SK-N-SH (cell line): ENCODE measurements at regions not wholly inside any gene's neighbourhood (a gene's known extent, or its start where the extent isn't known, plus 50 kb on each side); places are given as distances from the start of the nearest gene placed in this dataset.

Source experiments
- CTCF ChIA-PET: fragments of 300-600, 350-600 bp; formaldehyde crosslinking; extraction: SDS; loops from one replicate; lab custom pipeline; 2021; lab: Yijun Ruan, JAX
- POLR2A ChIA-PET: fragments of 350-600 bp; sonication (Branson Sonifier 250); formaldehyde crosslinking; extraction: SDS; loops from one replicate; lab custom pipeline; 2020; ENCODE audit warnings: antibody characterized with exemption, inconsistent platforms; lab: Yijun Ruan, JAX
- DNase-seq: peaks from one replicate; pipeline ENCODE4 v3.0.0; 2012
- H2AFZ ChIP-seq: fragments of 200-600 bp; sonication (generic); 2 replicates; pipeline ENCODE4 v1.8.1; 2016; ENCODE audit warnings: antibody characterized with exemption, mild to moderate bottlenecking, low read depth
- H3F3A ChIP-seq: fragments of 200-600 bp; sonication (generic); replicated peaks from 2 replicates; pipeline ENCODE3; 2016; ENCODE audit warnings: antibody characterized with exemption, mild to moderate bottlenecking; ENCODE audit not compliant: insufficient read depth
- H3K27ac ChIP-seq, 2 experiments: fragments of 200-500 bp in 1 of 2; fragments of 200-600 bp in 1 of 2; sonication (Bioruptor generic) in 1 of 2; sonication (generic), shearing (Covaris generic) in 1 of 2; 2 replicates each; pipeline versions ENCODE4 v1.5.1 to v1.6.1; 2014 to 2016; ENCODE audit warnings: low read depth in 2 of 2, inconsistent platforms in 1 of 2, low read length in 1 of 2, mild to moderate bottlenecking in 1 of 2, mixed read lengths in 1 of 2
- H3K27me3 ChIP-seq: fragments of 200-600 bp; sonication (generic), shearing (Covaris generic); 2 replicates; pipeline ENCODE4 v1.6.1; 2016; ENCODE audit warnings: mixed run types; ENCODE audit not compliant: insufficient read depth
- H3K36me3 ChIP-seq, 2 experiments: fragments of 200-500 bp in 1 of 2; fragments of 200-600 bp in 1 of 2; sonication (Bioruptor generic) in 1 of 2; sonication (generic) in 1 of 2; replicated peaks in 1 of 2; 2 replicates each; pipeline versions ENCODE3 to v1.5.1; 2014 to 2016; ENCODE audit warnings: low read length in 1 of 2, mild to moderate bottlenecking in 1 of 2; ENCODE audit not compliant: insufficient read depth in 2 of 2, control insufficient read depth in 1 of 2
- H3K4me1 ChIP-seq, 2 experiments: fragments of 200-500 bp in 1 of 2; fragments of 200-600 bp in 1 of 2; sonication (Bioruptor generic) in 1 of 2; sonication (generic), shearing (Covaris generic) in 1 of 2; 2 replicates each; pipeline versions ENCODE4 v1.5.1 to v1.6.1; 2014 to 2016; ENCODE audit warnings: low read depth in 1 of 2, low read length in 1 of 2, mixed run types in 1 of 2; ENCODE audit not compliant: insufficient read depth in 2 of 2, control insufficient read depth in 1 of 2
- H3K4me2 ChIP-seq: fragments of 200-600 bp; sonication (generic), shearing (Covaris generic); 2 replicates; pipeline ENCODE4 v1.6.1; 2017; ENCODE audit warnings: mixed run types
- H3K4me3 ChIP-seq, 2 experiments: fragments of 200-500 bp in 1 of 2; fragments of 200-600 bp in 1 of 2; sonication (Bioruptor generic) in 1 of 2; sonication (generic), shearing (Covaris generic) in 1 of 2; 2 replicates each; pipeline versions ENCODE4 v1.5.1 to v1.8.1; 2014 to 2016; ENCODE audit warnings: low read depth in 2 of 2, inconsistent platforms in 1 of 2, low read length in 1 of 2, mild to moderate bottlenecking in 1 of 2, mixed read lengths in 1 of 2, moderate library complexity in 1 of 2
- H3K79me2 ChIP-seq: fragments of 200-600 bp; sonication (generic); 2 replicates; pipeline ENCODE4 v1.8.1; 2017; ENCODE audit warnings: mild to moderate bottlenecking; ENCODE audit not compliant: insufficient read depth
- H3K9ac ChIP-seq: fragments of 200-600 bp; sonication (generic); 2 replicates; pipeline ENCODE4 v1.6.1; 2017; ENCODE audit warnings: mixed run types
- H3K9me2 ChIP-seq: fragments of 200-600 bp; sonication (generic); 2 replicates; pipeline ENCODE4 v1.6.1; 2017; ENCODE audit warnings: mixed run types
- H3K9me3 ChIP-seq: fragments of 200-600 bp; sonication (generic); 2 replicates; pipeline ENCODE4 v1.6.1; 2017; ENCODE audit warnings: mixed run types, mild to moderate bottlenecking, moderate library complexity
- H4K20me1 ChIP-seq: fragments of 200-600 bp; sonication (generic); 2 replicates; pipeline ENCODE4 v1.6.1; 2017; ENCODE audit warnings: mild to moderate bottlenecking, mixed run types; ENCODE audit not compliant: insufficient read depth
- CTCF ChIP-seq: fragments of 200-600 bp; sonication (generic); IDR thresholded peaks from 2 replicates; pipeline ENCODE4 v1.6.1; 2017; ENCODE audit warnings: antibody characterized with exemption, mild to moderate bottlenecking, moderate library complexity
- ELF1 ChIP-seq: IDR thresholded peaks from 2 replicates; pipeline ENCODE4 v1.4.0; 2012
- EZH2phosphoT487 ChIP-seq: fragments of 200-600 bp; sonication (generic); IDR thresholded peaks from 2 replicates; pipeline ENCODE4 v1.6.1; 2017; ENCODE audit warnings: low read depth, mixed run types, mild to moderate bottlenecking, antibody characterized with exemption, moderate library complexity, borderline replicate concordance
- IRF3 ChIP-seq: fragments of 150-350 bp; IDR thresholded peaks from 2 replicates; pipeline ENCODE4 v1.6.1; 2016; ENCODE audit warnings: mild to moderate bottlenecking, low read depth, low read length
- MAX ChIP-seq: IDR thresholded peaks from 2 replicates; pipeline ENCODE4 v1.4.0; 2012; ENCODE audit warnings: low read depth
- MEF2A ChIP-seq: IDR thresholded peaks from 2 replicates; pipeline ENCODE4 v1.4.0; 2012; ENCODE audit warnings: low read depth, borderline replicate concordance
- MXI1 ChIP-seq: IDR thresholded peaks from 2 replicates; pipeline ENCODE4 v1.6.1; 2012; ENCODE audit warnings: mild to moderate bottlenecking, low read depth, low read length, improper control_type of control experiment
- NFIC ChIP-seq: IDR thresholded peaks from 2 replicates; pipeline ENCODE4 v1.4.0; 2012; ENCODE audit warnings: borderline replicate concordance
- NRF1 ChIP-seq: IDR thresholded peaks from 2 replicates; pipeline ENCODE4 v1.6.1; 2012; ENCODE audit warnings: low read depth, mild to moderate bottlenecking, low read length
- RAD21 ChIP-seq: IDR thresholded peaks from 2 replicates; pipeline ENCODE4 v1.6.1; 2012; ENCODE audit warnings: mild to moderate bottlenecking, low read length
- RCOR1 ChIP-seq: fragments of 150-350 bp; IDR thresholded peaks from 2 replicates; pipeline ENCODE4 v1.6.1; 2017; ENCODE audit warnings: antibody characterized with exemption, low read length
- RXRA ChIP-seq: IDR thresholded peaks from 2 replicates; pipeline ENCODE4 v1.4.0; 2012; ENCODE audit warnings: low read depth, mild to moderate bottlenecking, borderline replicate concordance
- SMC3 ChIP-seq: IDR thresholded peaks from 2 replicates; pipeline ENCODE4 v1.6.1; 2012; ENCODE audit warnings: low read depth, low read length, improper control_type of control experiment
- TCF12 ChIP-seq: IDR thresholded peaks from 2 replicates; pipeline ENCODE4 v1.4.0; 2012
- USF1 ChIP-seq: IDR thresholded peaks from 2 replicates; pipeline ENCODE4 v1.4.0; 2012; ENCODE audit warnings: low read depth, borderline replicate concordance
- YY1 ChIP-seq: IDR thresholded peaks from 2 replicates; pipeline ENCODE4 v1.4.0; 2012; ENCODE audit warnings: low read depth, mild to moderate bottlenecking
- ZBTB33 ChIP-seq: IDR thresholded peaks from 2 replicates; pipeline ENCODE4 v1.4.0; 2012; ENCODE audit warnings: low read depth, borderline replicate concordance
- WGBS: methylation state at CpG from one replicate; pipeline ENCODE4 v1.1.6; 2017; ENCODE audit warnings: low lambda C conversion rate; 5-methylcytosine and 5-hydroxymethylcytosine counted together

- Histone ChIP-seq H3K4me1 (no peaks in the 10 kb centered on the region), H3F3A (no peaks in the 10 kb centered on the region), H3K36me3 (no peaks in the 10 kb centered on the region), H3K4me3 (no peak overlapping the region), H3K27ac (no peak overlapping the region), H3K9ac (no peak overlapping the region), H3K27me3 (peaks cover 15% of the 10 kb centered on the region; the same call in 1 of the 2 replicates), H2AFZ (no peak overlapping the region), H3K9me3 (no peaks in the 10 kb centered on the region), H3K79me2 (no peaks in the 10 kb centered on the region), H3K4me2 (no peak overlapping the region), H4K20me1 (no peaks in the 10 kb centered on the region), H3K9me2 (no peaks in the 10 kb centered on the region)
- ChIA-PET POLR2A (no interaction called here), CTCF (interaction anchor here (2.4 kb wide), 1 partner anchor 10 kb away, joined by 8 read pairs; no protein-coding TSS in a partner anchor)
- 2% methylated on average over 9 of the region's 9 CpGs for WGBS
- no peak for DNase-seq
- TF ChIP-seq MAX (no peak), YY1 (no peak), RXRA (no peak), USF1 (no peak), ELF1 (no peak), EZH2phosphoT487 (no peak)
Observed at GRCh38 chr7:21345361-21345760, 82.5 kb upstream of the SP4 start.

GRCh38 chr7:21346297-21346696 lies 81.6 kb upstream of the SP4 start:
- CTCF ChIA-PET, result interaction anchor here (2.4 kb wide), 1 partner anchor 11 kb away, joined by 8 read pairs; no protein-coding TSS in a partner anchor
- H3K9me2 ChIP-seq, result no peaks in the 10 kb centered on the region

More at GRCh38 chr7:21346297-21346696, 81.6 kb upstream of the SP4 start:
- DNase-seq, result no peak
- Histone ChIP-seq H3K9ac (no peak overlapping the region), H3F3A (no peaks in the 10 kb centered on the region), H4K20me1 (no peaks in the 10 kb centered on the region), H2AFZ (no peak overlapping the region), H3K27me3 (peaks cover 15% of the 10 kb centered on the region; the same call in 1 of the 2 replicates), H3K79me2 (no peaks in the 10 kb centered on the region), H3K4me2 (no peak overlapping the region), H3K27ac (no peak overlapping the region), H3K36me3 (no peaks in the 10 kb centered on the region), H3K4me3 (no peak overlapping the region), H3K4me1 (no peaks in the 10 kb centered on the region), H3K9me3 (no peaks in the 10 kb centered on the region)
- no peak for TF ChIP-seq MEF2A
- no peak for TF ChIP-seq NRF1
- TF ChIP-seq RAD21, result no peak
- TF ChIP-seq SMC3, result no peak
- no peak for TF ChIP-seq RCOR1
- TF ChIP-seq CTCF, result no peak
- no peak for TF ChIP-seq YY1
- TF ChIP-seq NFIC, result no peak
- TF ChIP-seq IRF3, result no peak
- TF ChIP-seq MXI1, result no peak
- no peak for TF ChIP-seq MAX
- no peak for TF ChIP-seq ZBTB33
- no peak for TF ChIP-seq TCF12
- POLR2A ChIA-PET, result no interaction called here
